IMR-90 (cell line): ENCODE measurements at regions not wholly inside any gene's neighbourhood (a gene's known extent, or its start where the extent isn't known, plus 50 kb on each side); places are given as distances from the start of the nearest gene placed in this dataset.

Experiments used
- ATAC-seq: fragments of 200-7000 bp; cut with Tn5 transposase; 2 replicates; pipeline ENCODE4 v1.9.1; 2020; ENCODE audit warnings: low read depth, mild to moderate bottlenecking, moderate library complexity
- BruUV-seq: library from RNA; stranded (reverse); fragments of 400-500 nt; replicated peaks from 2 replicates; lab custom pipeline; 2021; lab: Mats Ljungman, UMichigan
- CTCF ChIA-PET: fragments of 300-600 bp; formaldehyde crosslinking; extraction: SDS; loops from one replicate; lab custom pipeline; 2021; ENCODE audit warnings: antibody characterized with exemption; lab: Yijun Ruan, JAX
- POLR2A ChIA-PET: fragments of 300-600 bp; sonication (Branson Sonifier 250); formaldehyde crosslinking; loops from one replicate; lab custom pipeline; 2022; ENCODE audit warnings: antibody characterized with exemption; ENCODE audit not compliant: unreplicated experiment; lab: Charles Lee
- DNase-seq: peaks from one replicate; pipeline ENCODE4 v3.0.0; 2013
- H2AFZ ChIP-seq: replicated peaks from 2 replicates; pipeline ENCODE3; 2013; ENCODE audit warnings: low read length, mild to moderate bottlenecking; ENCODE audit not compliant: poor library complexity
- H2AK5ac ChIP-seq: 2 replicates; pipeline ENCODE4 v1.6.1; 2013; ENCODE audit warnings: low read depth, low read length, inconsistent platforms
- H2AK9ac ChIP-seq: replicated peaks from 2 replicates; pipeline ENCODE3; 2013; ENCODE audit warnings: mild to moderate bottlenecking, low read depth, low read length, moderate library complexity; ENCODE audit not compliant: poor library complexity
- H2BK120ac ChIP-seq: 2 replicates; pipeline ENCODE4 v1.6.1; 2013; ENCODE audit warnings: low read depth, low read length, inconsistent platforms
- H2BK15ac ChIP-seq: 3 replicates; pipeline ENCODE4 v1.6.1; 2013; ENCODE audit warnings: low read depth, low read length, inconsistent platforms
- H2BK20ac ChIP-seq: 2 replicates; pipeline ENCODE4 v1.6.1; 2013; ENCODE audit warnings: low read depth, mild to moderate bottlenecking, inconsistent platforms, low read length, moderate library complexity
- H2BK5ac ChIP-seq: 2 replicates; pipeline ENCODE4 v1.6.1; 2013; ENCODE audit warnings: mild to moderate bottlenecking, low read depth, low read length, inconsistent platforms; ENCODE audit not compliant: poor library complexity, severe bottlenecking
- H3K14ac ChIP-seq: replicated peaks from 2 replicates; pipeline ENCODE4 v1.6.1; 2013; ENCODE audit warnings: low read depth, low read length, inconsistent platforms
- H3K18ac ChIP-seq: 2 replicates; pipeline ENCODE4 v1.6.1; 2013; ENCODE audit warnings: low read depth, low read length, control low read depth
- H3K23ac ChIP-seq: 2 replicates; pipeline ENCODE4 v1.6.1; 2013; ENCODE audit warnings: low read depth, low read length, inconsistent platforms
- H3K27ac ChIP-seq: 2 replicates; pipeline ENCODE4 v1.5.1; 2013; ENCODE audit warnings: mild to moderate bottlenecking, control low read depth, low read length; ENCODE audit not compliant: insufficient read depth
- H3K27me3 ChIP-seq: 2 replicates; pipeline ENCODE4 v1.6.1; 2013; ENCODE audit warnings: low read length; ENCODE audit not compliant: control insufficient read depth, insufficient read depth
- H3K36me3 ChIP-seq: 2 replicates; pipeline ENCODE4 v1.6.1; 2013; ENCODE audit warnings: low read length, mixed read lengths; ENCODE audit not compliant: control insufficient read depth, insufficient read depth
- H3K4ac ChIP-seq: 2 replicates; pipeline ENCODE4 v1.6.1; 2013; ENCODE audit warnings: low read depth, low read length, inconsistent platforms
- H3K4me1 ChIP-seq: 2 replicates; pipeline ENCODE4 v1.6.1; 2013; ENCODE audit warnings: low read length, mixed read lengths; ENCODE audit not compliant: control insufficient read depth, insufficient read depth
- H3K4me2 ChIP-seq: 2 replicates; pipeline ENCODE4 v1.6.1; 2013; ENCODE audit warnings: low read depth, mild to moderate bottlenecking, control low read depth, low read length, moderate library complexity
- H3K4me3 ChIP-seq: 2 replicates; pipeline ENCODE4 v1.5.1; 2013; ENCODE audit warnings: low read depth, mild to moderate bottlenecking, control low read depth, low read length, moderate library complexity; ENCODE audit not compliant: insufficient read depth
- H3K56ac ChIP-seq: 2 replicates; pipeline ENCODE4 v1.6.1; 2013; ENCODE audit warnings: low read length, inconsistent platforms; ENCODE audit not compliant: insufficient read depth; ENCODE audit errors: extremely low read depth
- H3K79me1 ChIP-seq, 2 experiments: 2 replicates each; pipeline ENCODE4 v1.6.1; 2013; ENCODE audit warnings: low read length in 2 of 2, inconsistent platforms in 1 of 2, low read depth in 1 of 2
- H3K9ac ChIP-seq: 2 replicates; pipeline ENCODE4 v1.6.1; 2013; ENCODE audit warnings: low read depth, low read length, control low read depth
- H3K9me1 ChIP-seq: 2 replicates; pipeline ENCODE4 v1.6.1; 2013; ENCODE audit warnings: low read length, inconsistent platforms; ENCODE audit not compliant: insufficient read depth
- H3K9me3 ChIP-seq: 2 replicates; pipeline ENCODE4 v1.6.1; 2013; ENCODE audit warnings: low read length; ENCODE audit not compliant: control insufficient read depth, insufficient read depth
- H4K20me1 ChIP-seq: 2 replicates; pipeline ENCODE4 v1.6.1; 2013; ENCODE audit warnings: low read length, inconsistent platforms; ENCODE audit not compliant: insufficient read depth
- H4K5ac ChIP-seq: 2 replicates; pipeline ENCODE4 v1.6.1; 2013; ENCODE audit warnings: mild to moderate bottlenecking, low read depth, low read length, control low read depth
- H4K8ac ChIP-seq, 2 experiments: 2 replicates each; pipeline ENCODE4 v1.6.1; 2013; ENCODE audit warnings: low read depth in 2 of 2, low read length in 2 of 2, control low read depth in 1 of 2, inconsistent platforms in 1 of 2
- H4K91ac ChIP-seq: 2 replicates; pipeline ENCODE4 v1.6.1; 2013; ENCODE audit warnings: low read depth, low read length, inconsistent platforms; ENCODE audit not compliant: insufficient read depth
- CHD1 ChIP-seq: IDR thresholded peaks from 2 replicates; pipeline ENCODE4 v1.6.1; 2012; ENCODE audit warnings: low read depth, low read length, improper control_type of control experiment
- FOS ChIP-seq: fragments of 150-350 bp; IDR thresholded peaks from 2 replicates; pipeline ENCODE4 v1.6.1; 2016; ENCODE audit warnings: low read depth, low read length
- MAZ ChIP-seq: IDR thresholded peaks from 2 replicates; pipeline ENCODE4 v1.6.1; 2012; ENCODE audit warnings: low read depth, mild to moderate bottlenecking, low read length, improper control_type of control experiment, moderate library complexity, borderline replicate concordance
- NFE2L2 ChIP-seq: fragments of 150-350 bp; IDR thresholded peaks from 2 replicates; pipeline ENCODE4 v1.6.1; 2016; ENCODE audit warnings: low read depth, mild to moderate bottlenecking, low read length
- RFX5 ChIP-seq: IDR thresholded peaks from 2 replicates; pipeline ENCODE4 v1.8.0; 2012; ENCODE audit warnings: low read depth, mild to moderate bottlenecking, low read length, moderate library complexity
- WGBS, 2 experiments: methylation state at CpG; one replicate each; pipeline versions ENCODE4 v1.1.5 to v1.1.7; 2013; ENCODE audit warnings: missing lambda C conversion rate in 2 of 2; ENCODE audit not compliant: insufficient read length in 1 of 2; ENCODE audit errors: extremely low coverage in 2 of 2; 5-methylcytosine and 5-hydroxymethylcytosine counted together
- dilution Hi-C: fragments of 300-500 bp; cut with HindIII; formaldehyde crosslinking; loops from one replicate; pipeline ENCODE4 v1.14.3; 2018; ENCODE audit warnings: low sequenced_read_pairs; ENCODE audit not compliant: unreplicated experiment
- in situ Hi-C: fragments of 300-500 bp; cut with MboI; formaldehyde crosslinking; loops from 3 replicates; pipeline ENCODE4 v1.14.3; 2019; ENCODE audit warnings: low sequenced_read_pairs, inconsistent platforms, mixed read lengths
- intact Hi-C: fragments of 100-400 bp; cut with micrococcal nuclease; formaldehyde crosslinking; loops from 2 replicates; pipeline ENCODE4 v1.10.0; 2022
- TF ChIP-seq, protein P1 (sequence below): conservative IDR thresholded peaks from 2 replicates; pipeline ENCODE4 v1.5.1; 2012; ENCODE audit warnings: mild to moderate bottlenecking, low read depth, low read length, improper control_type of control experiment
- TF ChIP-seq, protein P2 (sequence below): fragments of 150-350 bp; IDR thresholded peaks from 2 replicates; pipeline ENCODE4 v1.6.1; 2016; ENCODE audit warnings: low read depth, mild to moderate bottlenecking, low read length, moderate library complexity, borderline replicate concordance
- TF ChIP-seq, protein P3 (sequence below): fragments of 150-350 bp; IDR thresholded peaks from 2 replicates; pipeline ENCODE4 v1.6.1; 2017; ENCODE audit warnings: mild to moderate bottlenecking, antibody characterized with exemption, low read length, low read depth

DNA sequence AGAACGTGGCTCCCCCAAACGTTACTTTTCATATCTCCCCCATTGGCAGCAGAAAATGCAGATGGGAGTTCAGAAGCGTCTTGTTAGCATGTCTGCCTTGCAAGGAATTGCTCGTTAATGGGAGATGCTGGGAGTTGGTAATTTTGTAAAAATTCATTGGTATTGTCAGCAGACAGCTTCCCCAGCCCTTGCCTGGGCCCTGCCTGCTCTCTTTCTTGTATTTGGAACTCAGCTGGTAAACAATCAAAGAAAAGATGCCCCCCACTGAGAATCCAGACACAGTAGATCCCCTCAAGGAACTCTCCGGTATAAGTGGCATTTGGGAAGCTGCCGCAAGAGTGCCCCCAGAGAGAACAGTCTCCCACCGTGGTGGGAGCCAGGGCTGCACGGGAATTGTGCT is 94.4 kb upstream of the IGSF21 start:
- Histone ChIP-seq H3K4ac (no peak overlapping the region), H2BK120ac (no peak overlapping the region), H3K9me1 (no peaks in the 10 kb centered on the region), H4K20me1 (no peaks in the 10 kb centered on the region), H3K4me1 (no peaks in the 10 kb centered on the region), H2BK20ac (no peak overlapping the region), H3K27ac (no peak overlapping the region), H3K36me3 (no peaks in the 10 kb centered on the region), H3K79me1 (no peaks in the 10 kb centered on the region), H3K9me3 (no peaks in the 10 kb centered on the region), H3K14ac (no peak overlapping the region), H4K91ac (no peak overlapping the region), H3K4me3 (no peak overlapping the region), H2BK15ac (no peak overlapping the region), H2AK9ac (no peak overlapping the region), H2BK5ac (no peak overlapping the region), H4K8ac (no peak overlapping the region), H4K5ac (no peak overlapping the region), H2AFZ (no peak overlapping the region), H3K23ac (no peak overlapping the region), H3K18ac (no peak overlapping the region), H3K27me3 (no peaks in the 10 kb centered on the region), H3K9ac (no peak overlapping the region), H3K56ac (no peak overlapping the region), H2AK5ac (no peak overlapping the region), H3K4me2 (no peak overlapping the region)
- ChIA-PET CTCF (no interaction called here), POLR2A (no interaction called here)
- DNase-seq (no peak), ATAC-seq (no peak)
- no TSS peak for BruUV-seq
- 0% methylated on average over 1 of the region's 8 CpGs; no CpG with 5 or more reads in 1 of the 2 experiments for WGBS, 2 experiments
- TF ChIP-seq MAZ: no peak
- TF ChIP-seq, protein P1, sequence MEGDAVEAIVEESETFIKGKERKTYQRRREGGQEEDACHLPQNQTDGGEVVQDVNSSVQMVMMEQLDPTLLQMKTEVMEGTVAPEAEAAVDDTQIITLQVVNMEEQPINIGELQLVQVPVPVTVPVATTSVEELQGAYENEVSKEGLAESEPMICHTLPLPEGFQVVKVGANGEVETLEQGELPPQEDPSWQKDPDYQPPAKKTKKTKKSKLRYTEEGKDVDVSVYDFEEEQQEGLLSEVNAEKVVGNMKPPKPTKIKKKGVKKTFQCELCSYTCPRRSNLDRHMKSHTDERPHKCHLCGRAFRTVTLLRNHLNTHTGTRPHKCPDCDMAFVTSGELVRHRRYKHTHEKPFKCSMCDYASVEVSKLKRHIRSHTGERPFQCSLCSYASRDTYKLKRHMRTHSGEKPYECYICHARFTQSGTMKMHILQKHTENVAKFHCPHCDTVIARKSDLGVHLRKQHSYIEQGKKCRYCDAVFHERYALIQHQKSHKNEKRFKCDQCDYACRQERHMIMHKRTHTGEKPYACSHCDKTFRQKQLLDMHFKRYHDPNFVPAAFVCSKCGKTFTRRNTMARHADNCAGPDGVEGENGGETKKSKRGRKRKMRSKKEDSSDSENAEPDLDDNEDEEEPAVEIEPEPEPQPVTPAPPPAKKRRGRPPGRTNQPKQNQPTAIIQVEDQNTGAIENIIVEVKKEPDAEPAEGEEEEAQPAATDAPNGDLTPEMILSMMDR: no peak
- no peak for TF ChIP-seq RFX5
- no peak for TF ChIP-seq NFE2L2
- TF ChIP-seq, protein P2, sequence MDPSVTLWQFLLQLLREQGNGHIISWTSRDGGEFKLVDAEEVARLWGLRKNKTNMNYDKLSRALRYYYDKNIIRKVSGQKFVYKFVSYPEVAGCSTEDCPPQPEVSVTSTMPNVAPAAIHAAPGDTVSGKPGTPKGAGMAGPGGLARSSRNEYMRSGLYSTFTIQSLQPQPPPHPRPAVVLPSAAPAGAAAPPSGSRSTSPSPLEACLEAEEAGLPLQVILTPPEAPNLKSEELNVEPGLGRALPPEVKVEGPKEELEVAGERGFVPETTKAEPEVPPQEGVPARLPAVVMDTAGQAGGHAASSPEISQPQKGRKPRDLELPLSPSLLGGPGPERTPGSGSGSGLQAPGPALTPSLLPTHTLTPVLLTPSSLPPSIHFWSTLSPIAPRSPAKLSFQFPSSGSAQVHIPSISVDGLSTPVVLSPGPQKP: no peak
- no peak for TF ChIP-seq FOS
- no peak for TF ChIP-seq CHD1
- TF ChIP-seq, protein P3, sequence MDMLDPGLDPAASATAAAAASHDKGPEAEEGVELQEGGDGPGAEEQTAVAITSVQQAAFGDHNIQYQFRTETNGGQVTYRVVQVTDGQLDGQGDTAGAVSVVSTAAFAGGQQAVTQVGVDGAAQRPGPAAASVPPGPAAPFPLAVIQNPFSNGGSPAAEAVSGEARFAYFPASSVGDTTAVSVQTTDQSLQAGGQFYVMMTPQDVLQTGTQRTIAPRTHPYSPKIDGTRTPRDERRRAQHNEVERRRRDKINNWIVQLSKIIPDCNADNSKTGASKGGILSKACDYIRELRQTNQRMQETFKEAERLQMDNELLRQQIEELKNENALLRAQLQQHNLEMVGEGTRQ: no peak
- intact Hi-C loops: no loop called here
- dilution Hi-C loops: no loop called here
- in situ Hi-C loops: no loop called here
